Ectodermal cell (in vitro differentiated cells): ENCODE measurements at regions not wholly inside any gene's neighbourhood (a gene's known extent, or its start where the extent isn't known, plus 50 kb on each side); places are given as distances from the start of the nearest gene placed in this dataset.
"Not testable (repeated sequence)": the region's sequence is repeated elsewhere in the genome, so short reads cannot be mapped to it uniquely, and the experiment has no call there.

Source experiments
- H3K27ac ChIP-seq: 2 replicates; pipeline ENCODE4 v1.7.0; 2013; ENCODE audit warnings: mild to moderate bottlenecking, low read depth, low read length; ENCODE audit not compliant: insufficient read depth, poor library complexity, severe bottlenecking
- H3K27me3 ChIP-seq: 2 replicates; pipeline ENCODE4 v1.7.0; 2013; ENCODE audit warnings: mild to moderate bottlenecking, low read length; ENCODE audit not compliant: insufficient read depth, control insufficient read depth, poor library complexity, severe bottlenecking
- H3K36me3 ChIP-seq: one replicate; pipeline ENCODE4 v1.7.0; 2013; ENCODE audit warnings: low read length; ENCODE audit not compliant: control insufficient read depth, insufficient read depth
- H3K4me1 ChIP-seq: one replicate; pipeline ENCODE4 v1.7.0; 2013; ENCODE audit warnings: low read length; ENCODE audit not compliant: control insufficient read depth, insufficient read depth
- H3K4me3 ChIP-seq: 2 replicates; pipeline ENCODE4 v1.7.0; 2013; ENCODE audit warnings: low read depth, low read length, control low read depth; ENCODE audit not compliant: insufficient read depth
- H3K9me3 ChIP-seq: 2 replicates; pipeline ENCODE4 v1.7.0; 2013; ENCODE audit warnings: mild to moderate bottlenecking, low read length, moderate library complexity; ENCODE audit not compliant: control insufficient read depth
- WGBS, 2 experiments: methylation state at CpG; one replicate each; pipeline ENCODE4 v1.1.7; 2013; ENCODE audit warnings: missing lambda C conversion rate in 2 of 2; 5-methylcytosine and 5-hydroxymethylcytosine counted together

DNA sequence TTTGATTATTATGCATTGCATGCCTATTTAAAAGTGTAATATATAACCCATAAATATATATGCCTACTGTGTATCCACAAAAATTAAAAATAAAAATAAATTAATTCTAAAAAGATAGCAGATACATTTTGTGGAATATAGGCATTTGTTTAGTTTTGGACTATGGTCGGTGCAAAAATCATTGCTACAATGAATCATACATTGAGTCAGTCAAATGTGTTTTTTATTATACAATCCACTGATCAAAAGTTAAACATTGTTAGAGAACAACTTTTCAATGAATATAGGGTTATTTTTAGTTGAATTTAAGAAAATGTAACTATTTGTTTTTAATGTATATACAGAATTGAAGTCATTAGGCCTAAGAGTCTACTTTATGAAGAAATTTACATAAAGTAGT, 885.9 kb downstream of the EFNA5 start:
- no peaks in the 10 kb centered on the region for H3K27me3 ChIP-seq
- H3K4me1 ChIP-seq: no peaks in the 10 kb centered on the region
- WGBS, 2 experiments: 83% methylated on average over 1 of the region's 1 CpG; no CpG with 5 or more reads in 1 of the 2 experiments
- no peaks in the 10 kb centered on the region for H3K9me3 ChIP-seq
- no peak overlapping the region for H3K4me3 ChIP-seq
- no peaks in the 10 kb centered on the region for H3K36me3 ChIP-seq
- no peak overlapping the region for H3K27ac ChIP-seq

GRCh38 chr5:106780355-106780754, 890.4 kb downstream of the EFNA5 start:
- Histone ChIP-seq H3K27me3 (no peaks in the 10 kb centered on the region), H3K27ac (no peak overlapping the region), H3K36me3 (no peaks in the 10 kb centered on the region), H3K9me3 (no peaks in the 10 kb centered on the region), H3K4me3 (no peak overlapping the region), H3K4me1 (no peaks in the 10 kb centered on the region)
- whole genome bisulfite sequencing, 2 experiments: 90 to 91% methylated on average over 2 of the region's 2 CpGs

GRCh38 chr5:106776515-106776914, 894.2 kb downstream of the EFNA5 start:
- not testable (repeated sequence) for H3K4me1 ChIP-seq, H3K27me3 ChIP-seq, H3K4me3 ChIP-seq, H3K36me3 ChIP-seq, H3K27ac ChIP-seq, H3K9me3 ChIP-seq
- WGBS, 2 experiments: 88 to 90% methylated on average over 4 to 5 of the region's 6 CpGs

DNA sequence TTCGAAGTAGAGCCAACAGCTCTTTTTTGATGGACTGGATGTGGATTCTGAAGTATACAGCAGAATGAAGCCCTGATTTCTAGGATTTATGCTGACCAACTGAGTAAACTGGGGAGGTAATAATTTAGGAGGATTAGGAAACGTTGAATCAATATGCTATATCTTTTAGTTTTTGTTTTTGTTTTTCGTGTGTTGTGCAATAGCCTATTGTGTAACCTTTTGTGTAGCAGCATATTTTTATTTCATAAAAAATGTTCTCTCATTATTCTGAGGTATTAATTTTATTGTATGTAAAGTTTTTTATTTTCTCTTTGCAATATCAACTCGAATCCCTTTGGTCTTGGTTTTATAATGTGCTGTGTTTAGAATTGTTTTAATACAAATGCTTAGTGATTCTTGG, 902.3 kb downstream of the EFNA5 start:
- 90 to 98% methylated on average over 3 to 4 of the region's 4 CpGs for WGBS, 2 experiments
- H3K9me3 ChIP-seq: no peaks in the 10 kb centered on the region
- no peak overlapping the region for H3K4me3 ChIP-seq
- no peaks in the 10 kb centered on the region for H3K27me3 ChIP-seq
- H3K36me3 ChIP-seq: no peaks in the 10 kb centered on the region
- no peak overlapping the region for H3K27ac ChIP-seq
- no peaks in the 10 kb centered on the region for H3K4me1 ChIP-seq

DNA sequence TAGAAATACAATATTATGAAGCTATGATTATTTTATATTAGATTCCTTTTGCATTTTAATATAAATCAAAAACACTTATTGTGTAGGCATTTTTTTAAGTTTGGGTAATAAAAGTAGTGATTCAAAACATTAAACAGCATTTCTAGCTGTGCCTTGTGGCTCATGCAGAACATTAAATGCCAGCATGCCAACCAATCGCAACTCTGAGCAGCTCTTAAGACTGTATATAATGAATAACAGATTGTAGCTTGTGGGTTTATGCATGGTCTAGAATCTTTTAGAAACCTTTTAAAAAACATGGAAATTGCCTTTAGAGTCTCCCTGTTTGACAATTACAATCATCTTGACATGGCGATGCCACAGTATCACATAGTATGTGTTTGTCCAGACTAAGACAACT, 903.8 kb downstream of the EFNA5 start:
- Histone ChIP-seq H3K4me3 (no peak overlapping the region), H3K9me3 (no peaks in the 10 kb centered on the region), H3K27me3 (no peaks in the 10 kb centered on the region), H3K27ac (no peak overlapping the region), H3K36me3 (no peaks in the 10 kb centered on the region), H3K4me1 (no peaks in the 10 kb centered on the region)
- WGBS, 2 experiments: 97% methylated on average over 2 of the region's 2 CpGs

GRCh38 chr5:106759581-106759980, 911.2 kb downstream of the EFNA5 start:
- H3K4me1 ChIP-seq: peaks cover 4% of the 10 kb centered on the region
- no peaks in the 10 kb centered on the region for H3K9me3 ChIP-seq
- H3K4me3 ChIP-seq: no peak overlapping the region
- no peak overlapping the region for H3K27ac ChIP-seq
- no peaks in the 10 kb centered on the region for H3K27me3 ChIP-seq
- 84 to 88% methylated on average over 3 of the region's 3 CpGs for WGBS, 2 experiments
- H3K36me3 ChIP-seq: no peaks in the 10 kb centered on the region

DNA sequence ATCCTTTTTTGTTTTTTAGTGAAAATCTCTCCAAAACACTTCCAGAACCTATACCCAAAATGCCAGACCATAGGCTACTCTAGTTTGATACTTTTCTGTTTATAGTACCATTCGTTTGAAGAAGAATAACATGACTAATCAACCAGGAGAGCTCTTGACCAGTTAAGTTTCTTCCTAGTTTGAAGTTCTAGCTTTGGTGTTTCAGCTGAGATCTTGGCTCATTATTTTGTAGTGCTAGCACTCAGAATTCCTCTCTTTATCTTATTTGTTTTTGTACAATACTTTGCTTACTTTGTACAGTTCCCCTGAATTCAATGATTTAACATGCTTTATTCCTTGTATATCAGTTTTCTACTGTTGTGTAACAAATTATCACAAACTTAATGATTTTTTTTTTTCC, 911.6 kb downstream of the EFNA5 start:
- Histone ChIP-seq H3K36me3 (no peaks in the 10 kb centered on the region), H3K27me3 (no peaks in the 10 kb centered on the region), H3K4me1 (peaks cover 4% of the 10 kb centered on the region), H3K9me3 (no peaks in the 10 kb centered on the region), H3K4me3 (no peak overlapping the region), H3K27ac (no peak overlapping the region)
- WGBS, 2 experiments: 97 to 100% methylated on average over 1 of the region's 1 CpG

DNA sequence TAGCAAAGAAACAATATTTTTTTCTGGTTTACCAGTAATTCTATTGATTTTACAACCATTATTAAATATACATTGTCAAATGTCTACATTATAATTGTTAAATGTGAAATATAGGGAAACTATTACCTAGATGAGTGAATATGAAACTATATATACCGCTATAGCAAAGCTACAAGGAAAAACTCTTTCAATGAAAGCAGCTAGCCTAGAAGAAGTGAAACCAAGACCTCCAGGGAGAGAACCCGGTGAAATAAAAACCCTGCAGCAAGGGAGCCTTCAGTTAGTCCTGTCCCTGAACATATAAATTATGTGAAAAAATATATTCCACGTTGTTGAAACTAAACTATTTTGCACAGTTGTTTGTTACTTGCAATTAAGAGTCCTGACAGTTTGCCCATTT, 913.1 kb downstream of the EFNA5 start:
- 83 to 89% methylated on average over 1 to 3 of the region's 3 CpGs for WGBS, 2 experiments
- no peaks in the 10 kb centered on the region for H3K36me3 ChIP-seq
- H3K4me3 ChIP-seq: no peak overlapping the region
- H3K9me3 ChIP-seq: no peaks in the 10 kb centered on the region
- H3K27ac ChIP-seq: no peak overlapping the region
- H3K4me1 ChIP-seq: peaks cover 4% of the 10 kb centered on the region
- H3K27me3 ChIP-seq: no peaks in the 10 kb centered on the region

GRCh38 chr5:106755789-106756188, 914.9 kb downstream of the EFNA5 start:
- H3K4me3 ChIP-seq: no peak overlapping the region
- WGBS, 2 experiments: 81 to 90% methylated on average over 4 of the region's 4 CpGs

DNA sequence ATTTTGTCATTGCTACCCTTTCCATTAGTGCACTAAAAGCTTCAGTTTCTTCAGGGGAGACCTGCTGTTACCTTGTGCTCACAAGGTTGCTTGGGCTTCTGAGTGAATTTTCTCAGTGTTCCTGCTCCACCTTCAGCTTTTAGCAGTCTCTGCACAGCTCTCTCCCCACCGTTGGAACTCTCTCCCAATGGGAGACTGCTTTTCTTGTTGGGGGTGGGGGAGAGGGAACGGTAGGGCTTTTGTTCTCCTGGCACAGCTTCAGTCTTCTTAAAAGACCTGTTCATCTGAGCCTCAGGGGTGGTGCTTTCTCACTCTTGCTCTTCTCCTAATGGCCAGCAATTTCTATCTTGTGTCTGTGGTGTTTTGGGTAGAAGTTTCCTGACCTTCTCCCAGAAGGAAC, 915.7 kb downstream of the EFNA5 start:
- Histone ChIP-seq H3K4me1 (peaks cover 4% of the 10 kb centered on the region), H3K27ac (no peak overlapping the region), H3K9me3 (no peaks in the 10 kb centered on the region), H3K36me3 (no peaks in the 10 kb centered on the region), H3K4me3 (no peak overlapping the region), H3K27me3 (no peaks in the 10 kb centered on the region)
- WGBS, 2 experiments: 0 to 6% methylated on average over 2 of the region's 2 CpGs

More at GRCh38 chr5:106755789-106756188, 914.9 kb downstream of the EFNA5 start:
- Histone ChIP-seq H3K36me3 (no peaks in the 10 kb centered on the region), H3K4me1 (peaks cover 4% of the 10 kb centered on the region), H3K27ac (no peak overlapping the region), H3K9me3 (no peaks in the 10 kb centered on the region), H3K27me3 (no peaks in the 10 kb centered on the region)

- H3K4me3 ChIP-seq: no peak overlapping the region
- H3K4me1 ChIP-seq: no peaks in the 10 kb centered on the region
- H3K36me3 ChIP-seq: no peaks in the 10 kb centered on the region
- no peaks in the 10 kb centered on the region for H3K27me3 ChIP-seq
- H3K9me3 ChIP-seq: no peaks in the 10 kb centered on the region
- no peak overlapping the region for H3K27ac ChIP-seq
Measured at GRCh38 chr5:106749826-106750225, 920.9 kb downstream of the EFNA5 start.
